Activated gamma-delta T cell (primary cell): ENCODE measurements at regions not wholly inside any gene's neighbourhood (a gene's known extent, or its start where the extent isn't known, plus 50 kb on each side); places are given as distances from the start of the nearest gene placed in this dataset.
"Not testable (repeated sequence)": the region's sequence is repeated elsewhere in the genome, so short reads cannot be mapped to it uniquely, and the experiment has no call there.

ENCODE experiments used
- DNase-seq: peaks from one replicate; lab custom pipeline; 2025; lab: John Stamatoyannopoulos, UW

DNA sequence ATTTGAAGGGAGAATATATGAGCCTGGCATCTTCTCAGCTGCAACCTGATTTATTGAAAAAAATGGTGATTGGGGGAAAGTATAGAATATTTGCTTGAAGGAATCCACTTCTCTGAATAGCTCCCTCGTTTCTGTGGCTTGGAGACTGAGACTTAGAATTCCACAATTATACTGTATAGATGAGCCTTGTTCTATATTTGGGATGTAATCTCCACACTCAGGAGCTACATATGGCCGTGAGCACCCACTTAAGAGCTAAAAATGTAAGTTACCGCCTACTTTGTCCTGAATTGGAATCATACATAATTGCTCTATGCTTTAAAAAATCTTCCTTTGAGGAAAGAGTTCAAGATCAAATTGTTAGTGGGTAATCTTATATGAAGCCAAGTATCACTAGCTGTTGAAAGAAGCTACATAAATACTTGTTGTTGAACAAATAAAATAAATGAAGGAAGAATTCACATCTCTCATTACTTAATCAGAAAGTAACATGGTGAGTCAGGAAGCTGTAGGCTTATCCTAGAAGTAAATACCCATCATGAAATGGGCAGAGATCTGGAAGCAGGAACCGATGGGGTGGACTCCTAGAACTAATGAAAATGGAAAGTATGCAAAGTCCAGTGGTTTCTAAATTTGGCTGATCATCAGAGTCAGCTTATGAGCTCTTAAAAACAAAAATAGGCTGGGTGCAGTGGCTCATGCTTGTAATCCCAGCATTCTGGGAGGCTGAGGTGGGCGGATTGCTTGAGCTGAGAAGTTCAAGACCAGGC, 254.3 kb downstream of the SOX4 start:
- no peak for DNase-seq

- DNase-seq: no peak
These were observed 257.1 kb downstream of the SOX4 start for GRCh38 chr6:21850691-21851090.

- DNase-seq: no peak
These were observed 262.4 kb downstream of the SOX4 start for GRCh38 chr6:21855811-21856455.

- DNase-seq: no peak
These were observed 262.9 kb downstream of the SOX4 start for GRCh38 chr6:21856456-21856825.

DNA sequence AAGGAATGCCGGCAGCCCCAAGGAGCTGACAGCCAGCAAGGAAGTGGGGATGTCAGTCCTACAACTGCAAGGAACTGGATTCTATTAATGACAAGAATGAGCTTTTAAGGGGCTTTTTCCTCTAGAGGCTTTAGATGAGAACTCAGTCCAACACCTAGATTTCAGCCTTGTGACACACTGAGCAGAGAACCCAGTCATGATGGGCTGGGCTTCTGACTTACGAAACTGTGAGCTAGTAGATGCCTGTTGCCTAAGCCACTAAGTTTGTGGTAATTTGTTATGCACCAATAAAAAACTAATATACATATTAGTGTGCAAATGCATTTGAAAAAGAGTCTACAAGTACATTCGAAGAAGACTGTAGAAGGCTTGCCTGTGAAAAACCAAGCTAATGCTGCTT, 263.3 kb downstream of the SOX4 start:
- DNase-seq: no peak

GRCh38 chr6:21858076-21858475, 264.5 kb downstream of the SOX4 start:
- DNase-seq: no peak

DNA sequence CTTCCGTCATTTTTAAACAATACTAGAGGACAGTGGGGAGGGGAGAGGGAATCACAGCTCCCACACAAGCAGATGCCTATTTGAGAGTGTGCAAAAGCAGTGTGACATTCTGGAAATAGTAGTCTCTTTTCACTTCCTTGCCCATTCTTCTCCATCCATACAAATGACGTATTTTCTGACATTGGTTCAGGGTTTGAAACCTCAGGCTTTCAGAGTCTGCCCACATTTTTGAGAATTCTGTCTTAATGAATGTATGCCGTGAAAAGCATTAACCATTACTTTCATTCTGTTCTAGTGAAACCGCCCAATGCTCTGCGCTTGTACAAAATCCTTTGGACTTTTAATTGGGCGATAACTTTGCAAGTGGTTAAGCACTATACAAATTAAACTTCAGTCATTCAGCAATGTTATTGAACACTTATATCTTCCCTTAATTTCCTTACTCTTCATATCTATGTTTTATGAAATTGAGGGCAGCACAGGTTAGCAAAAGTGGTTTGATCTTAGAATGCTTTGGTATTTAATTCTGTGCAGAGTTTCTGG, 265.7 kb downstream of the SOX4 start:
- no peak for DNase-seq

- DNase-seq: no peak
These were observed 268.4 kb downstream of the SOX4 start for GRCh38 chr6:21861942-21862341.

GRCh38 chr6:21864206-21864605, 270.7 kb downstream of the SOX4 start:
- no peak for DNase-seq

DNA sequence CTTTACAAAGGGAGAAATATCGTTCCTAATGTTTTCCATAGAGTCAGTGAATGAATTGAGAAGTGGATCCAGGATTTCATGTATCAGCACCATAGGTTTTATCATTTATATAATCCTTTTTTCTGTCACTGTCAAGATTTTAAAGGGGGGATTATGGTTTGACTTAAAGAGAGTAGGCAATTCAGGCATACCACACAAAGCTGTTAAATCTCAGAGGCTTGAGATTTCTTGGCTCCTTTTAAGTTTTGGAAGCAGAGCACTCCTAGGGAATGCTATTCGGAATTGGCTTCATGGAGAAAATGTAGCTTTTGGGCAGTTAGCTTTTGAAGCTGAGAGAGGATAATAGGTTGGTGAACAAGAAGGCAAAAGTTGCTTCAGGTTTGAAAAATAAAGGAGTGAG, 274.7 kb downstream of the SOX4 start:
- no peak for DNase-seq

DNA sequence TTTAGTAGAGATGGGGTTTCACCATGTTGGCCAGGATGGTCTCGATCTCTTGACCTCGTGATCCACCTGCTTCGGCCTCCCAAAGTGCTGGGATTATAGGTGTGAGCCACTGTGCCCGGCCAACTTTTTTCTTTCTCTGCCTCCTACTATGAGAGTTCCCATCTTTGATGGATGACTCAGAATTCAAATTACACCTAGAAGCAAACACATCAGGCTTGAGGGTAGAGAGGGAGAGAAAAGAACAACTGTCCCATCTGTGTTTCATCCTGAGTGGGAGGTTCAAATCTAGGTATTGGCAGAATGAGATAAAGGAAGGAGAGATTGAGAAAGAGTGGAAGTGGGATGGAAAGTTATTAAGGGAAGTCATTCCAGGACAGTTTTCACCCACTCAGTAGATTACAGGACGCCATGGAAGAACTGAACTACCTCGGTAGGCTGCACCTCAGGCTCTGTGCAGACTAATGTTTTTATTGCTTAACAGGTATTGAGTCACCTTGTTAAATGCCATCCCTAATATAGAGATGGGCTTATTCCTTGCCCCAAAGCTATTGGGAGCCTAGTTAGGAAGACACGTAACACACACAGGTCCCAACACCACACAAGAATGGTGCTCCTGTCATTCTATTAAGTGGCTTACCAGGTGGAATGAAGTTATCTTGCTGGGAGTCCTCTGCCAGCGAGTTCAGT, 275.7 kb downstream of the SOX4 start:
- DNase-seq: no peak

DNA sequence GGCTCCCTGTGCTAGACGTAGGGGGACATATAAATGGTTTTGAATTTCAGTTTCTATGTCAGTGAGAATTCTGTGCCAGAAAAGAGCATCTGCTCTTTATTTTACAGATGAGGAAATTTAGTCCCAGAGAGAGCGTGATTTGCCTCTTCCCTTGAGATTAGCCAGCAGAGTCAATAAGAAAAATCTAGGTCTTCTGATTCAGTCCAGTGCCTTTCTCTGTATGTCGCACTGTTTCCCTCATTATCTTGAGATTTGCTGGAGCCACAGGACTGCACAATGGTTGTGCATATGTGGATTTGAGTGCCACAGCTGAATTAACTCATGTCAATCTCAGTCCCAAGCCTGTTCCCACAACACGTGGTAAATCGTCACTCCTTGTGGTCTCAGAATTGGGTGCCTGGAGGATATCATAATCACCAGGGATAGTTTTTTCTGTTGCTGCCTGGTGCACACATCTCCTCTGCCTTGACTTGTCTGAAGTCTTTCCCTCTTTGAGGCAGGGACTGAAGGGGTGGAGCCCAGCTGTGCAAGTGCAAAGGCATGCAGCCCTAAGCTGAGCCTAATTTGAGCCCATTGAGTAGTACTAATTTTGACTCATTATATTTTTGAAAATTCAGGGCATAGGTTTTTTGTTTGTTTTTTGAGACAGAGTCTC, 276.7 kb downstream of the SOX4 start:
- DNase-seq: no peak

GRCh38 chr6:21871831-21872230, 278.3 kb downstream of the SOX4 start:
- no peak for DNase-seq

DNA sequence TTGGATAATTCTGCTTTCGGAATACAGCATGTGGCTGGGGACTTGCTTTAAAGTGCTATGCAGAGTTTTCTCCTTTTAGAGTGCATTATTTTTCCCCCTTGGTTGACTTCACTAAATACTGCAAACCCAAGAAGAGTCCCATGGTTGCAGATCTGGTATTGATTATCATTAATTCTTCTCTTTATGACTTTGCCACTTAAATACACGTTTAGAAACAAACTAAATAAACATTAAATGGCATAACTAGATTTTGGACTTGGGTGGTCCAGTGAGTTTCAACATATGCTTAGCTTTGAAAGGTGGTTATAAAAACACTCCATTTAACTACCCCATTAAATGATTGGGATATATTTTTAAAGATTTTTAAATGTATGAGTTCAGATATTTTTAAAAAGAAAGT, 279.2 kb downstream of the SOX4 start:
- no peak for DNase-seq

GRCh38 chr6:21873562-21873961, 280.0 kb downstream of the SOX4 start:
- DNase-seq: no peak

- DNase-seq: no peak
These were observed 280.8 kb downstream of the SOX4 start for GRCh38 chr6:21874372-21874771.

DNA sequence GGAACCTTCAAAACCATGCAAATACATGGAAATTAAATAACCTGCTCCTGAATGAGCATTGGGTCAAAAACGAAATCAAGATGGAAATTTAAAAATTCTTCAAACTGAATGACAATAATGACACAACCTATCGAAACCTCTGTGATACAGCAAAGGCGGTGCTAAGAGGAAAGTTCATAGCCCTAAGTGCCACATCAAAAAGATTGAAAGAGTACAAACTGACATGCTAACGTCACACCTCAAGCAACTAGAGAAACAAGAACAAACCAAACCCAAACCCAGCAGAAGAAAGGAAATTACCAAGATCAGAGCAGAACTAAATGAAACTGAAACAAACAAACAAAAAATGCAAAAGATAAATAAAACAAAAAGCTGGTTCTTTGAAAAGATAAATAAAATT, 283.5 kb downstream of the SOX4 start:
- DNase-seq: not testable (repeated sequence)

DNA sequence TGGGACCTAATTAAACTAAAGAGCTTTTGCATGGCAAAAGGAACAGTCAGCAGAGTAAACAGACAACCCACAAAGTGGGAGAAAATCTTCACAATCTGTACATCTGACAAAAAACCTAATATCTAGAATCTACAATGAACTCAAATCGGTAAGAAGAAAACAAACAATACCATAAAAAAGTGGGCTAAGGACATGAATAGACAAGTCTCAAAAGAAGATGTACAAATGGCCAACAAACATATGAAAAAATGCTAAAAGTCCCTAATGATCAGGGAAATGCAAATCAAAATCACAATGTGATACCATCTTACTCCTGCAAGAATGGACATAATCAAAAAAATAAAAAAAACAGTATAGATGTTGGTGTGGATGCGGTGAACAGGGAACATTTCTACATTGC, 286.7 kb downstream of the SOX4 start:
- DNase-seq: not testable (repeated sequence)

DNA sequence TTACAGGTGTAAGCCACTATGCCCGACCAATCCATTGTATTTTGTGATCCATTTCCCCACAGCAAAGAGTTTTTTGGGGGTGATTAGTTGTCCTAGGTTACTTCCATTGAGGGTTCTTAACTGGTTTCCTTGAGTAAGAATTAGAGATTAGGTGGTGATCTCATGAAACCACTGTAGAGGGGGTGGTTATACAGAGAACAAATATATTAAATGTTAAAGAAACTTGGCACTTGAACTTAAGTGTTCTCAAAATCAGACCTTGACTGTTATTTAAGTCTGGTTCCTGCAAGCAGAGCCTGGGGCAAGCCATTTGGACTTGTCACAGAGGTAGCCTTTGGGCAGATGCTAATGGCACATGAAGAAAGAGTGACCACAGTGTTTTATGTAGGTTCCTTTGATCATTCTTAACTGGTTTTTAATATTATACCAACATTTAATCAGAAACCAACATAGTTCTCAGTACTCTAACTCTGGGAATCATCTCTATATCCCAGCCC, 288.5 kb downstream of the SOX4 start:
- no peak for DNase-seq

GRCh38 chr6:21883595-21884328, 290.2 kb downstream of the SOX4 start:
- no peak for DNase-seq

GRCh38 chr6:21885111-21885510, 291.6 kb downstream of the SOX4 start:
- no peak for DNase-seq
